PFSK-1 (cell line): ENCODE measurements at regions not wholly inside any gene's neighbourhood (a gene's known extent, or its start where the extent isn't known, plus 50 kb on each side); places are given as distances from the start of the nearest gene placed in this dataset.

Experiments used
- FOXP2 ChIP-seq: optimal IDR thresholded peaks from 2 replicates; pipeline ENCODE3; 2011; ENCODE audit warnings: borderline replicate concordance, control low read depth, inconsistent platforms; ENCODE audit not compliant: insufficient read depth; ENCODE audit errors: extremely low read length, extremely low read depth
- POLR2AphosphoS5 ChIP-seq: IDR thresholded peaks from 2 replicates; pipeline ENCODE4 v1.6.1; 2012; ENCODE audit warnings: low read depth, mild to moderate bottlenecking, control low read depth, low read length, moderate library complexity
- SIN3A ChIP-seq: IDR thresholded peaks from 2 replicates; pipeline ENCODE4 v1.6.1; 2012; ENCODE audit warnings: mild to moderate bottlenecking, low read length, moderate library complexity, borderline replicate concordance; ENCODE audit not compliant: insufficient read depth
- TAF1 ChIP-seq: IDR thresholded peaks from 2 replicates; pipeline ENCODE4 v1.6.1; 2012; ENCODE audit warnings: low read length, control low read depth, borderline replicate concordance; ENCODE audit not compliant: insufficient read depth
- TF ChIP-seq, protein P1 (sequence below), 2 experiments: IDR thresholded peaks; 2 replicates each; pipeline versions ENCODE4 v1.6.1 to v1.8.0; 2011 to 2012; ENCODE audit warnings: low read depth in 2 of 2, low read length in 2 of 2, control low read depth in 1 of 2, inconsistent platforms in 1 of 2, mild to moderate bottlenecking in 1 of 2, moderate library complexity in 1 of 2; ENCODE audit not compliant: insufficient read depth in 1 of 2

DNA sequence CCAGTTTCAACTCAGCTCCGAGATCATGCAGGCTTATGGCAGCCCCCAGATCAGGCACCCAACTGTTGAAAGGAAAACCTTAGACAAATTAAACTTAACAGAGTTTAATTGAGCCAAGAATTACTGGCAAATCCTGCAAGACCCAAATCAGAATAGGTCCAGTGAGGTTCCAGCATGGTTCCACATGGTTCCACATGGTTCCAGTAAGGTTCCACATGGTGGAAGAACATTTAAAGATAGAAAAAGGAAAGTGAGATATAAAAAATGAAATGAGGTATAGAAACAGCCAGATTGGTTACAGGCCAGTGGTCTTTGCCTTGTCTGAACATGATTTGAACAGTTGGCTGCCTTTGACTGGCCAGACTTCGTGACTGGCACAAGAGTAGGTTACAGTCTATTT lies 288.8 kb upstream of the LRRC7 start:
- TF ChIP-seq, protein P1, sequence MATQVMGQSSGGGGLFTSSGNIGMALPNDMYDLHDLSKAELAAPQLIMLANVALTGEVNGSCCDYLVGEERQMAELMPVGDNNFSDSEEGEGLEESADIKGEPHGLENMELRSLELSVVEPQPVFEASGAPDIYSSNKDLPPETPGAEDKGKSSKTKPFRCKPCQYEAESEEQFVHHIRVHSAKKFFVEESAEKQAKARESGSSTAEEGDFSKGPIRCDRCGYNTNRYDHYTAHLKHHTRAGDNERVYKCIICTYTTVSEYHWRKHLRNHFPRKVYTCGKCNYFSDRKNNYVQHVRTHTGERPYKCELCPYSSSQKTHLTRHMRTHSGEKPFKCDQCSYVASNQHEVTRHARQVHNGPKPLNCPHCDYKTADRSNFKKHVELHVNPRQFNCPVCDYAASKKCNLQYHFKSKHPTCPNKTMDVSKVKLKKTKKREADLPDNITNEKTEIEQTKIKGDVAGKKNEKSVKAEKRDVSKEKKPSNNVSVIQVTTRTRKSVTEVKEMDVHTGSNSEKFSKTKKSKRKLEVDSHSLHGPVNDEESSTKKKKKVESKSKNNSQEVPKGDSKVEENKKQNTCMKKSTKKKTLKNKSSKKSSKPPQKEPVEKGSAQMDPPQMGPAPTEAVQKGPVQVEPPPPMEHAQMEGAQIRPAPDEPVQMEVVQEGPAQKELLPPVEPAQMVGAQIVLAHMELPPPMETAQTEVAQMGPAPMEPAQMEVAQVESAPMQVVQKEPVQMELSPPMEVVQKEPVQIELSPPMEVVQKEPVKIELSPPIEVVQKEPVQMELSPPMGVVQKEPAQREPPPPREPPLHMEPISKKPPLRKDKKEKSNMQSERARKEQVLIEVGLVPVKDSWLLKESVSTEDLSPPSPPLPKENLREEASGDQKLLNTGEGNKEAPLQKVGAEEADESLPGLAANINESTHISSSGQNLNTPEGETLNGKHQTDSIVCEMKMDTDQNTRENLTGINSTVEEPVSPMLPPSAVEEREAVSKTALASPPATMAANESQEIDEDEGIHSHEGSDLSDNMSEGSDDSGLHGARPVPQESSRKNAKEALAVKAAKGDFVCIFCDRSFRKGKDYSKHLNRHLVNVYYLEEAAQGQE (IDR thresholded peaks at IDR 0.05; ENCODE audit: insufficient read depth in 1 of 2, low read depth in 2 of 2, low read length in 2 of 2): no peak
- TF ChIP-seq TAF1 (no peak), FOXP2 (no peak), POLR2AphosphoS5 (no peak), SIN3A (no peak)
